GF-D8 (cell line): ENCODE measurements at regions not wholly inside any gene's neighbourhood (a gene's known extent, or its start where the extent isn't known, plus 50 kb on each side); places are given as distances from the start of the nearest gene placed in this dataset.
"Not testable (repeated sequence)": the region's sequence is repeated elsewhere in the genome, so short reads cannot be mapped to it uniquely, and the experiment has no call there.

Source experiments
- DNase-seq: peaks from one replicate; lab custom pipeline; 2025; lab: John Stamatoyannopoulos, UW

DNA sequence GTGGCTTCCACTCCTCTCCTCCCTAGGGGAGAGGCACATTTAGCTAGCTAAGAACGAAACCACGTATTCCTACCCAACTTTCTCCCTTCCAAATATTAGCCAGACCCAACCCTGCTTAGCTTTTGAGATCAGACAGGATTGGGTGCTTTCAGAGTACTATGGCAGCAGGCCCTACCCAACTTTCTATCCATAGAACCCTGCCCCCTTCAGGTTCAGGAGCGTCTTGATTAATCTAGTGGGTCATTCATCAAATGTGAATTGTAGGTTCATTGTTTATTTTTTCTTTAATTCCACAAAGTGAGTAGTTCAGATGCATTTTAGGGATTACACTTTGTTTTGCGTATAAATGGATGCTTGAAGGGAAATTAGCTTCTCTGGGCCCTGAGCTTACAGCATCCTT is 188.3 kb downstream of the MIB1 start:
- DNase-seq = no peak

DNA sequence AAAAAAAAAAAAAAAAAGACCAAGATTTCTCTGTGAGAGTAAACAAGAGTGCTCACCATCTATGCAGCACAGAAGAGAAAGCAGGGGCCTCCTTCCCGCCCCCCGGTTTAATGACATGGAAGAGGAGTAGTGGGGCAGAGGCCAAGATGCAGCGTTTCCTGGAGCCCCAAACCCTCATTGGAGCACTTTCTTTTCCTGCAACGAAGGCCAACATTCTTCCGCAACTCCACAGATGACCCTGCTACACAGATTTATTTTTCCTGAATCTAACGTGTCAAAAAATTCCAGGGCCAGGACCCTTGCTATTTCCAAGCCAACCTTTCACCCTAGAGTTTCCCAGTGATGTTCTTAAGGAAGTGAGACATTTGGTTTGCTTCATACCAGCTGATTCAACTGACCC is 189.6 kb downstream of the MIB1 start:
- no peak for DNase-seq

DNA sequence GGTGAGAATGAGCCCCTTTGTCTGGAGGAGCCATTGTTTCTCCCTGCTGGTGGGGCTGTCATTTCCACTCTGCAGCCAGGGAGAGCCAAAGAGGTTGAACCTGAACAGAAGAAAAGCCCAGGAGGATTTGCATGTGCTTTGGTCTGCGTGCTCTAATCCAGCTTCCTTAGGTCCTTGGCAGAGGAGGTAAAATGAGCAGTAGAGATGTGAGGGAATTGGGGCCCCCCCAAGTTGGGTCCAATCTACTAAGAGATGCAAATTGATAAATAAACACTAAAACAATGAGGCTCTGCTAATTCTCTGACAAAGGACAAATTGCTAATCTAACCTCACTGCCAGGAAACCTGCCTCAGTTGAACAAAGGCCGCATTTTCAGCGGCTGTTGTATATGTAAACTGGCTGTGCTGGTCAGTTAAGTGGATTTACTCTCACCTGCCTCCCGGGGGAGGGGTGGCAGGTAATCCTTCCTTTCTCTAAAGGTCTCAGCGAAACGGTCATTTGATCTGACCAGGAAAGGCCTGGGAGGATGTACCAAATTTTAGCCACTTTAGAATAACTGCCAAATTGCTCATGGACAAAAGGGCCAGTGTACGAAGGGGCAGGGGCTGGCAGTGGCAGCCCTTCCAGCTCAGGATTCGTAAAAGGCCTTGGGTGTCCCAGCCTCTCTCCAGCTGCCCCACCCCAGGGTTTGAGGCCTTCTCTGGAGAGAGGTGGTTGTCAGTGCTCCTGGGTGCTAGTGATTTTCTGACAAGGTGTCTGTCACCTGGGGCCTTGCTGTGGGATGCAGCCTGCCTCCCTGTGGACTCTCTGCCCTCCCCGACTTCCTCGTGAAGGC is 193.6 kb downstream of the MIB1 start:
- DNase-seq = no peak

DNA sequence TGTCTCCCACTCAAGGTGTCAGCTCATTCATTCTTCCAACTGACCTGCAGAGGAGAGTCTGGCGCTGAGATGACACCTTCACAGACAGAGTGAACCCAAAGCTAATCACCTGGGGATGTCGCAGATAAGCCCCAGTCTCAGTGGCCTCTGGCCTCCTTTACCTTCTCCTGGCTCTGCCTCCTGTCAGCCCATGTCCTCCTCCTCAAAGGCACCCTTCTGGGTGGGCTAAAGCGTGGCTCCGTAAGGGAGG is 194.1 kb downstream of the MIB1 start:
- no peak for DNase-seq

DNA sequence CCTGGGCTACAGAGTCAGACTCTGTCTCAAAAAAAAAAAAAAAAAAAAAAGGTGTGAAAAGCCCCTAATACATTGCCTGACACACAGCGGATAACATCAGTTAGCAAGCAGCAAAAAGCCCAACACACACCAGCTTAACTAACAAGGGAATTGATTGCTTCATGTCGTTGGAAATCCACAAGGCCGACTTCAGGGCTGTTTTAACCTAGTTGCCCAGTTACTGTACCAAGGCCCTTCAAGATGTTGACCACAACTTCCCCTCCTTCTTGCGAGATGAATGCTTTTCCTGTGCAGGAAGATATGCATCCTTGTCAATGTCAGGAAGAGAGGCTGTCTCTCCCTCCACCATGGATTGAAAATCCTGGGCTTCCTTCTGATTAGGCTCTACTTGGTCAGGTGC is 202.9 kb downstream of the MIB1 start:
- DNase-seq = peak; percentile 34

DNA sequence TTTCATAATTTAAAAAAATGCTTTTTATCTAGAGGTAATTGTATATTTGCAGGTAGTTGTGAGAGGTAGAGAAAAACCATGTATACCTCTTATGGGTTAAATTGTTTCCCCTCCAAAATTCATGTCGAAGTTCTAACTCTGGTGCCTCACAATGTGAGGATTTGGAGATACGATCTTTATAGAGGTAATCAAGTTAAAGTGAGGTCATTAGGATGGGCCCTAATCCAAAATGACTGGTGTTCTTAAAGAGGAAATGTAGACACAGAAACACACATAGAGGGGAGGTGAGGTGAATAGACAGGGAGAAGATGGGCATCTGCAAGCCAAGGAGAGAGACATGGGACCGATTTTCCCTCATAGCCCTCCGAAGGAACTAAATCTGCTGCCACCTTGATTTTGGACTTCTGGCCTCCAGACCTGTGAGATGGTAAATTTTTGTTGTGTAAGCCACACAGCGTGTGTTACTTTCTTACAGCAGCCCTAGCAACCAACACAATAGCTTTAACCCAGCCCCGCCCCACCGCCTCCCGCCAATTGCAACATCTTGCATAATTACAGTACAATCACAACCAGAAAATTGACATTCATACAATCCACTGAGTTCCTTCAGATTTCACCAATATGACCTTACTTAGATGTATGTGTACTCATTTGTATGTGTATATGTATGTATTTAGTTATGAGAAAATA is 208.9 kb downstream of the MIB1 start:
- no peak for DNase-seq

DNA sequence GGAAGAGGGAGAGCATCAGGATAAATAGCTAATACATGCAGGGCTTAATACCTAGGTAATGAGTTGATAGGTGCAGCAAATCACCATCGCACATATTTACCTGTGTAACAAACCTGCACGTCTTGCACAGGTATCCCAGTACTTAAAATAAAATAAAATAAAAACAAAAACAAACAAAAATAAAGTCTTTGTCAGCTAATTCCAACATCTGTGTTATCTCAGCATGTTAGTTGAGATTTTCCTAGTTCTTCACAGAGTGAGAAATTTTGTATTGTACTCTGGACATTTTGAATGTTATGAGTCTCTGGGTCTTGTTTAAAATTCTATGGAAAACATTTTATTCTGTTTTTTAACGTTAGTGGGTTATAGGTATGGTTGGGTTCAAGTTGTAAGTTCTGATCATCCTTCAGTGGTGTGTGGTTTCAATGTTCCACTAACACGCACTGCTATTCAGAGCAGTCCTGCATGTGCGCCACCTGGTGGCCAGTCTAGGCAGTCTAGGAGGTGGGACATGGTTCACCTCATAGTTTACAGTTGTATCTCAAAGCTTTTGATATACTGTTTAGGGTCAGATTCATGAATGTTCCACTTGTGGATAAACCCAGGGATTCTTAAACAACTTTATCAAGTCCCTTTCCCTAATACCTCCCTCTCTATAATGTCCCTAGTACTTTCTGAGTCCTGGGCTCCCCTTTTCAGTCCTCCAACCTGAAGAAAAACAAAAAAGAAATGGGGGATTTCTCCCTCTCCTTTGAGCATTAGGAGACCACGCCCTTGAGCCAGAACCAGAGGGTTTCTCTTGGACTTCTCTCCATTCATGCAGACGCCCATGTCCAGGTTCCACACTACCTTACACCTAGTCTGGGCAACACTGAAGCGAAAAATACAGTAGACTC is 213.4 kb upstream of the GATA6 start:
- no peak for DNase-seq

DNA sequence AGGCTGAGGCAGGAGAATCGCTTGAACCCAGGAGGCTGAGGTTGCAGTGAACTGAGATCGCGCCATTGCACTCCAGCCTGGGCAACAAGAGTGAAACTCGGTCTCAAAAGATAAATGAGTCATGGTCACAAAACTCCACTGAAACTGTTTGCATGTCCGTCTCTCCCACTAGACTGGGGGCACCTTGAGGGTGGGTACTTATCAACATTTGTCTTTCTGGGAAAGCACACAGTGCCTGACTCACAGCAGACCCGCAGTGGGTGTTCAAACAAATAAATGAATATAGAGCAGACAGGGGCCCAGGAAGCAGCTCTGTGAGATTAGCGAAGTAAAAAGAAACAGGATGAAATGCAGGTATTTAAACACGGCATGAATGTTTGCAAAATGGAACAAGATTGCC is 211.1 kb upstream of the GATA6 start:
- no peak for DNase-seq

DNA sequence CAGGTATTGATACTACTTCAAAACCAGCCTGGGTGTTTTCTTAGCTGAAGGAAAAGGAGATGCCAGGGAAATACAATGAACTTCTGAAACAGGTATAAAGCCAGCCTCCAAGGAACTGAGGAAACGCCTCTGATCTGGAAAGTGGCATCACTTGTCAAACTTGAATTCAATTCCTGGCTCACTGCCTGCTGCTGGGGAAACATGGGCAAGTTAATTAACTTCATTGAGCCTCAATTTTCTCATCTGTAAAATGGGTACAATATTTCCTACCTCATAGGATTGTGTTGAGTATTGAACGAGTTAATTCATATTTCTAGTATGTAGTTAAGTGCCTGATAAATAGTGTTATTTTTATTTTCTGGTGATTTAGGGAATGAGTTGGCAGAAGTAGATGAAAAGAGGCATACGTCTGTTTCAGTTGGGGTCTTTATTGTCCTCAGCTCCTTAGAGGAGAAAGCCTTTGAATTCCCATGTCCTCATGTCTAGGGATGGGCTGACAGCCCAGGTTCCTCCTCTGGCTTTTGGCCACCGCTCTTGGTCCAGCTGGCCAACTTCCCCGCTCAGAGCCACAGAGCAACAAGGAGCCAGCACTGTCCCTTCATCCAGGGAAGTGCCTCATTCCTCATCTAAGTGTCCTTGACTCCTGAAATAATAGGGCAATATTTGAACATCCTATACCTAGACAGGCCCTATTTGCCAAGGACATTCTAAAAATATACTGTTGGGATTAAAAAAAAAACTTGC is 210.5 kb upstream of the GATA6 start:
- DNase-seq = no peak

DNA sequence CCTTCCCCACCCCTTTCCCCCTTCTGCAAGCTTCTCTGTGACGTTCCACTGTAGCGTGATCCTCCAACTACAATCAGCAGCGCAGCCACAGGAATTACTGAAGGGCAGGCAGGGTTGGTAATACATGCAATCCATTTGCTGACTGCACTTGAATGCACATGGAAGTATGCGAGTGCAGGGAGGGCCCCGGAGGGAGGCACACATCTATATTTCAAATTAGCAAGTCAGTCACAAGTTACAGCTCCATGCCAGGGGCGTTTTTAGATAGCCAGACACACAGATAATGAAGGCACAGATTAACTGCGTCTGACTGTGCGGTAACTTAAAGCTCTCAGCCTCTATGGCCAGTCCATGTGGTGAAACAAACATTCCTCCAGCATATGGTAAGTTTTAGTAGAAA is 209.2 kb upstream of the GATA6 start:
- DNase-seq = no peak

DNA sequence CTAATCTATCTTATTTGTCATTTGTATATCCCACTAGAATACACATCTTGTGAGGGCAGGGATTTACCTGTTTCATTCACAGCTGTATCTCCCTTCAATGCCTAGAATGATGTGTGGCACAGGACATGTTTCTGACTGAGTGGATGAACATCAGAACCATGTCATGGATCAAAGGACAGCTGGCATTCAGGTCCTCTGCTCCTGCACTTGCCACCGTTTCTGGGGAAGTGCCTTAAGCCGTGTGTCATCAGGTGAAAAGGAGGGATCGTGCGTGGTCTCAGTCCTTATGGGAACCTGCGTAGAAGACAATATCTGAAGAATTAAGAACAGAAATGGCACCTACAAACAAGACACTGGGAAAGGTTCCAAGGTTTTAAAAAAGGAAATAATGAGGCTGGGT is 206.1 kb upstream of the GATA6 start:
- DNase-seq = no peak

DNA sequence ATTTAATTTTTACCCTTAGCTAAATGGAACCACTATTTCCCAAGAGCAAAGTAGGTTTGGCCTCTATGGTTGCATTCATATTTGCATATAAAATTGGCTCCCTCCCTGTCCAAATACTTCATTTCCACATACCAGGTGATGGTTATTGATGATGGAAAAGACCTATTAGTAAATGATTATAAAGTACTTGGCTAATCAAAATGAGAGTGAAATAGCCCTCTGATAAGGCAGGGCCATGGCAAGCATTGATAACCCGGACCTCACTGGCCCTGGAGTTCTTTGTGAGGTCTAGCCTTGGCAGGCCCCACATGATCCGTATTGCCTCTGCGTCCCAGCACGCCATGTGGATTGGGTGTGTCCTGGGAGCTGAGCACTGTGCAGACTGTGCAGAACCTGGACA is 201.1 kb upstream of the GATA6 start:
- DNase-seq = no peak

DNA sequence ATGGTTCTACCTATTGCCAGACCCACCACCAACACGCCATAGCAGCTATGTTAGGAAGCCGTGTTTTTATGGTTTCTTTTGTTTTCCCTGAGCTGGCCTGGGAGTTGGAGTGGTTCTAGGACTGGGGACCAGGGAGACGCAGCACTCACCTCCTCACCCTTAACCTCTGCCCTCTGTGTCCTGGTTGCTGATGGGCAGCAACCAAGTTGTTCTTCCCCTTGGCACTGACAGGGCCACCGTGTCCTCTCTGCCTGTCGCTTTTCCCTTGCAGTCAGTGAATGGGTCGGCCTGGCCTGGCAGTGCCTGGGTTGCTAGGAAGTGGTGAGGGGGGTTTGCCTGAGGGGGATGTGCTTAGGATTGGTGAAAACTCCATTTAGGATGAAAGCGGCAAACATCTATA is 197.1 kb upstream of the GATA6 start:
- DNase-seq = no peak

DNA sequence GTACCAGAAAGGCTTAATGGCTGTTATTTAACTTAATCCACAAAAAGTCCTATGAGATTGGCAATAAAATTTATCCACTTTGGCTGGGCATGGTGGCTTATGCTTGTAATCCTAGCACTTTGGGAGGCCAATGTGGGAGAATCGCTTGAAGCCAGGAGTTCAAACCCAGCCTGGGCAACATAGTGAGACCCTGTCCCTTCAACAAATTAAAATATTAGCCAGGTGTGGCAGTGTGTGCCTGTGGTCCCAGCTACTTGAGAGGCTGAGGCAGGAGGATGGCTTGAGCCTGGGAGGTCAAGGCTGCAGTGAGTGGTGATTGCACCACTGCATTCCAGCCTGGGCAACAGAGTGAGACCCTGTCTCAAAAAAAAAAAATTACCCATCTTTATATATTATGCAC is 193.4 kb upstream of the GATA6 start:
- not testable (repeated sequence) for DNase-seq

DNA sequence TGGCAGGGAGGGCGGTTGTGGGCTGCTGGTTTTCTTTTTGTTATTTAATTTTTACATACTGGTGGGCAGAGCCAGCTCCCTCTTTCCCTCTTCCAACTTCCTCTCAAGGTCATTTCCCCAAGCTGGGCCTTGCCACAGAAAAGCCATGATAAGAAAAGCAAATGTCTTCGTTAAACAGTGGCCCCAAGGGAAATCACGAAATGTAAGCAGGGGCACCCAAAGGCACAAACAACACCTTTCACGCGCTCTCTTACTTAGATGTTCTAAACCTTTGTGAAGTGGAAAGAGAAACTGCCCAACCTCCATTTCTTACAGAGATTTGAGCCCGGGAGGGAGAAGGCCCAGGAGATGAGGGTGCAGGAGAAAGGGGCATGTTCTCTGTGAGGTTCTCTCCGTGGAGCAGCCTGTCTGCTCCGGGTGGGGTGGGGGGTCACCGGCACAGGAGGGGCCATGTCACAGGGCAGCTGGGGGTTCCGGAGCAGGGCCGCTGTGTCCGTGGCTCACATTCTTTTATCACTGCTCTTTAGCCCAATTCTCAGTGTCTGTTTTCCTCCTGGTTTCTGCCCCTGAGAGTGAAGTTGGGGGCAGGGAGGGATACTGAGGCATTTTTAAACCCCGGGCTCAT is 190.7 kb upstream of the GATA6 start:
- DNase-seq = no peak

DNA sequence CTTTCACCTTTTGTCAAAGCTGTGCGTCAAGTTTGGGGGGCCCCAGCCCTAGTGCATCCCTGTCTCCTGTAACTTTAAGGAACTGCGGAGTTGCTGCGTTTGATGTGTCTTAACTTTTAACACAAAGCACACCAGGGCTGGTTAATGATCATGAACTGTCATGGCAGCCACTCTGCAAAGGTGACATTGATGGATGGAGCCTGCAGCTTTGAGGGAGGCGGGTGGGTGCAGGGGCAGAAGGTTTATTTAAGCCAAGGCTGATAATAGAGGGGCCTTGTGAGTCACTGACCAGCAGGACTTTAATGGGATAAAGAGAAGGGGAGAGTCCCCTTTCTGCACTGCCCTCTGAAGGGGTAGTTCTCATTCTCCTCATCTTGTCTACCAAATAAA is 190.2 kb upstream of the GATA6 start:
- no peak for DNase-seq

DNA sequence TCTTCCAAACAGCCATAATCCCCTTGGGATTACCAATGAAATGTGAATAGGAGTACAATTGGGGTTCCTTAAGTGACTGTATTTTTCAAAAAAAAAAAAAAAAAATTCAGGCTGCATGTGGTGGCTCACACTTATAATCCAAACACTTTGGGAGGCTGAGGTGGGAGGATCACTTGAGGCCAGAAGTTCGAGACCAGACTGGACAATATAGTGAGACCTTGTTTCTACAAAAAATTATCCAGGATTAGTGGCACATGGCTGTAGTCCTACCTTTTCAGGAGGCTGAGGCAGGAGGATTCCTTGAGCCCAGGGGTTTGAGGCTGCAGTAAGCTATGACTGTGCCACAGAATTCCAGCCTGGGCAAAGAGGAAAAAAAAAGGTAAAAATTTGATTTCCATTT is 189.6 kb upstream of the GATA6 start:
- DNase-seq = no peak

DNA sequence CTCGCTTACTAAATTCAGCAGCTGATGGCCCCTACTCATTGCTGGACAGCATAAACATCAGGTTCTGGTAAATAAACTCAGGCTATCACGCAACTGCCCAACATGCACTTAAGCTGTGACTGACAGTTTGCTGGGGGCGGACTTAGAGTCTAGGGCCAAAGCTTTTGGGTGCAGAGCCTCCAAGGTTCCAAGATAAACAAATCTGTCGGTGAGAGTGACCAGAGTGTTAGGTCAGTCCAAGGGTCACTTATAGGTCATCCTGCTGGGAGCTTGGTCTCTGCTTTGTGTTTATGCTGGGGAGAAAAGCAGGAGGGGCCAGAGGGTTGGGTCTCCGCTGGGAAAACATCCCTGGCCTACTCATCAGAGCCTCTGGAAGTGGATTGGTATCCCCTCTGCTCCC is 188.6 kb upstream of the GATA6 start:
- no peak for DNase-seq

DNA sequence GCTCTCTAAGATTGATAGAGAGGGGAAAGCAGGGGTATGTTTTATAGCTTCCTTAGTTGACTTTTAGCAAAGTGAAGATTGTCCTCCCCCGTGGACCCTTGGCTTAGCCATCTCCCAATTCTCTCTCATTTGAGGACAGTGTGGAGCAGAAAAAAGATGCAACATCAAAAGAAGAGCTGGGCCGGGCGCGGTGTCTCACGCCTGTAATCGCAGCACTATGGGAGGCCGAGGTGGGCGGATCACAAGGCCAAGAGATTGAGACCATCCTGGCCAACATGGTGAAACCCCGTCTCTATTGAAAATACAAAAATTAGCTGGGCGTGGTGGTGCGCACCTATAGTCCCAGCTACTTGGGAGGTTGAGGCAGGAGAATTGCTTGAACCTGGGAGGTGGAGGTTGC is 187.9 kb upstream of the GATA6 start:
- DNase-seq = not testable (repeated sequence)

DNA sequence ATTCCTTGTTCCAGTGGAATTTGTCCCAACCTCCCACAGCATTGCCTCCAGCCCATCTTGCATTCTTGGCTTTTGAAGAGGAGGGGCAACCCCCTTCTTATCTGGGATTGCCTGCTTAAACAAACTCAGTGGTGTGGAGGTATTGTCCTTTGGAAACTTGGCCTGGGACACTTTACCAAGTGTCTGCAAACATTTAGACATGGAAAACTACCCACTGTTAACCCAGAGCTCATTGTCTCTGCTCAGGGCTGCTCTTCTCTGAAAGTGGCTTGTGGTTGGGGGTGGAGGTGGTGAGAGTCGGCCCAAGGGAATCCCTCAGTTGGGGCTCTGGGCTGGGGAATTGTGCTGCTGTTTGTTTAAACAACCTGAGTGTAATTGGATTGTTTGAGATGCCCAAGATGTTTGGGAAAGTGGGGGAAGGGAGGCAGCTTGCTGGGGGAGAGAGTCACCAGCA is 178.3 kb upstream of the GATA6 start:
- no peak for DNase-seq

DNA sequence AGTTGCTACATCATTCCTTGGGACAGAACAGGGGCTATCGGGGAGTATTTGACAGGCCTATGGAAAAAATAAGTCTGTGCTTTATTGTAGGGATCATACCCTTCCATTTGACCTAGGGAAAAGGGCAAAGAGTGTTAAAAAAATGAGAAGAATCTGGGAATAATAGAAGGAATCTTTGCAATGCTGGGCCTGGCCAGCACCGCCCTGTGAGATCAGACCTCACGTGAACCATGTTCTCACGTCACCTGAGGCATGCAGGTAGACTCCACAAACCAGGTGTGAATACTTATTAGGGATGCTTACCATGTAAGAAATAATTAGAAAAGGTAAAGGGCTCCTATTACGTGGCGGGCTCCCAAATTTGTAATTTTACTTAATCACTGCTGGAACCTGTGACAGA is 177.5 kb upstream of the GATA6 start:
- no peak for DNase-seq

DNA sequence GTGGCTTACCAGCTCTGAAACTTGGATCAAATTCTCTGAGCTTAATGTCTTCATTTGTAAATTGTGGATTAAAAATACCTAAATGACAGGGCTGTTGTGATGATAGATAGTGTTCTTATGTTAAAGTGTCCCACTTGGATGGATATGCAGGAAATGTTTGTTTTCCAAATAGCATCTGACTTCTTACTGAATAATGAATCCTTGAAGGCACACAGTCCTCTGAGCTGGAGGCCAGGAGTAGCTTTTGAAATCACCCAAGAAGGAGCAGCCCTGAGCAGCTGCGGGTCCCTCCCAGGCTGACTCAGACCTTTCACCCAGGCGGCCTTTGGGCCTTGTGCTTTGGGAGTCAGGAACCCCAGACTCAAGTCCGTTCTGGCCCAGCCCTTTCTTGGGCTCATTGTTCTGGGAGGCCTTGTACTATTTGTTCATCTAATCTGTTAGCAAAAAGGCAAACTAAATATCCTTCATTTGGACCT is 173.0 kb upstream of the GATA6 start:
- DNase-seq = no peak
